GM18505 (cell line): ENCODE measurements at regions not wholly inside any gene's neighbourhood (a gene's known extent, or its start where the extent isn't known, plus 50 kb on each side); places are given as distances from the start of the nearest gene placed in this dataset.

Experiments
- ATAC-seq: cut with Tn5 transposase; IDR thresholded peaks from one replicate; pipeline ENCODE4 v1.9.1; 2021; ENCODE audit not compliant: unreplicated experiment
- POLR2A ChIP-seq: IDR thresholded peaks from 4 replicates; pipeline ENCODE4 v1.6.1; 2011; ENCODE audit warnings: borderline replicate concordance; ENCODE audit not compliant: insufficient read depth, insufficient read length; ENCODE audit errors: extremely low read depth

DNA sequence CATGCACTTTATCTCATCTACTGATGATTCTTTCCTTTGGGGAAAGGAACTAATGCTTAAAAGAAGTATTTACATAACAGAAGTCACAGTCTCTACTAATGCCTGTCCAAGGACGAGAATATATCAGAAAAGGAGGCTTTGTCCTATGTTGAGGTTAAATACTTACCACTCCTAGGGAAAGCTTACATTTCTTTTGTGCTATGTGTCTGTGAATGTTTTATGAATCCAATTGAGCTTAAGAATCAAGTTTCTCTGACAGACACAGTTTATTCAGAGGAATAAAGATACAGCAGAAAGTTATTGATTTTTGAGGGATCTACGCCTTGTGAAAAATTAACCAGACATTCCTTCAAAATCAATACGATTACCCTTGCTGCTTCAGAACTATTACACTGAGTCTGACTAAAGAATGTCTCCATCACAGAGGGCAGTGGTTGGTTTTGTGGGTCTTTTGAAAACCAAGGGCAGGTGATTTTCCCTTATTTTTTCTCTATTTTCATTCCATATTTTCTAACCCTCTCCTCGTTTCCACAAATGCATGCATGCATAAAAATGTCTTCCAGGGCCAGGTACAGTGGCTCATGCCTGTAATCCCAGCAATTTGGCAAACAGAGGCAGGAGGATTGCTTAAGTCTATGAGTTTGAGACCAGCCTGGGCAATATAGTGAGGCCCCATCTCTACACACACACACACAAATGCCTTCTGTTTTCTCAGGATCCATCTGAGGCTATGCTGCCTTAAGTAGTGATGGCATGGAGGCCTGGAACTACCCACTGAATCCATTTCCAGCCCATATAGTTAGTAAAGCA is 1095.1 kb downstream of the GALC start:
- no peak for TF ChIP-seq POLR2A

DNA sequence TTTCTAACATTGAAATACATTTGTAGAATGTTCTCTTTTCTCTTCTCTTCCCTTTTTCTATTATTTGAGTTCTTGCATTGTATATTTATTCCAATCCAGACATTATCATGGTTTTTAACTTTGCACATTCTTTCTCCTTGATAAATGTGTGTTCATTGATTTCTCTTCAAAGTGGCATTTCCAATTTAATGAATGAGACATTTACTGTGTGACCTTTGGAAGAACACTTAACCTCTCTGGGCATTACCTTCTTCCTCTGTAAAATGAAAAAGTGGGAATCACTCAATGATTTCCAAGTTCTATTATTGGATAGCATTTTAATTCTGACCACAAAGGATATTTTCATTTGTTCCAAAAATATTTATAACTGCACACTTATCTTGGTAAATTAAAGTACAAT is 1095.8 kb downstream of the GALC start:
- no peak for TF ChIP-seq POLR2A
- no peak for ATAC-seq

More for the DNA sequence above, 1095.1 kb downstream of the GALC start:
- no peak for ATAC-seq

DNA sequence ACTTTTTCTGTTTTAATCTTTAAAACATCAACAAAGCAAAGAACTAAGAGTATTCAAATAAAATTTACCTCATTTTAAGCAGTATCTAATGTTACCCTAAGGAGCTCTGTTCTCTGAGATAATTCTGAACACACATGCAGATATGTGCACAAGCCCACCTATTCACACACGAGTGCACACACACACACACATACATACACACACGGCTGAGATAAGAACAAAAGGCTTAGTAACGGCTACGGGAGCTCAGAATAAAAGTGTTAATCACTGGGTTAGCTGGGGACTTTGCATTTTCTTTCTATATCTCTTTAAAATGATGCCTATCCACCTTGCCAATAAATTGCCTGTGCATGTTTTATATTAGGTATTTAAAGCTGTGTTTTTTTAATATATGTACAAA is 1096.3 kb downstream of the GALC start:
- TF ChIP-seq POLR2A, result no peak
- ATAC-seq, result no peak

DNA sequence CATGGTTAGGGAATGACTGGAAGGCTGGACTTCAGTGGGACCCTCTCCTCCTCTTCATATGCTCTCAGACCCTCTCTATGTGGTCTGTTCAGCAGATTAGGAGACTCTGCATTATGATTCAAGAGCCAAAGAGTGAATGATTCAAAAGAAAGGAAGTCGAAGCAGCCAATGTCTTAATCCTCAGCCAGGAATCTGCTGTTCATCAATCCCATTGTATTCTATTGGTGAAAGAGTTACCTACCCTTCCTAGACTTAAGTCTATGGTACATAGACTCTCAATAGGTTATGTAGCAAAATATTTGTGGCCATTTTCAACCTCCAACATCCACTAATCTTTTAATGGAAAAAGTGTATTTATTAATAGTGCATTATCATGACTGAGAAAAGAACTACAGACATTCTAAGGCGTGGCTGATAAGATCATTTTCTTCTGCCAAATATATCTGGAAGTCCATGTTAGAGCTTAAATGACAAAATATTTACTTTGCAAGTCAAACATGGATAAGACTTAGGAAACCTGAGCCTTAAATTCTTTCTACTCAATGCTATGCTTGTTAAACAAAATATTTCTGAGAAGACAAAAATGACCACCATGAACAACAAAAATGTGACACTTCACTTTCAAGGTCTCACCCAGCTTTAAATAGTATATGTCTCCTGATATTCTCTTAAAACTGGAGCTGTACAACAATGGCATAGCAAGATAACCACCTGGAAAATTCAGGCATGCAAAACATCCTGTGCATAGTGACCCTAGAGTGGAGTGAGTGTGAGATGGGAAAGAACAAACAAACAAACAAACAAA is 1100.6 kb downstream of the GALC start:
- TF ChIP-seq POLR2A, result no peak
- ATAC-seq, result no peak

DNA sequence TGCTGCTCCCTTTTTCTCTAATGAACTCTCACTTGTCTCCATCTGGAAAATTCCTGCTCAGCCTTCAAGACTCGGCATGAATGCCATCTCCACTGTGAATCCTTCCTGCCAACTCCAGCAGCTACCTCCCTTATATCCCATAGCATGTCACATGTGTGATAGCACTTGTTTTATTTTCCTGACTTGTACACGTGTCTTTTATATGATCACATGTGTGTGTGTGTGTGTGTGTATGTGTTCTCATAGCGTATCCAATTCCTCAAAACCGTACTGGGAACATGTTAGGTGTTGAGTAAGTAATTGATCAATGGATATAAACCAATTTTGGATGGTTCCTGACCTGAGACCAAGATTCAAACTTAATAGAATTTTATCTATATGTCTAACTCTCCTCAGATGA is 1107.7 kb downstream of the GALC start:
- TF ChIP-seq POLR2A, result no peak
- no peak for ATAC-seq

DNA sequence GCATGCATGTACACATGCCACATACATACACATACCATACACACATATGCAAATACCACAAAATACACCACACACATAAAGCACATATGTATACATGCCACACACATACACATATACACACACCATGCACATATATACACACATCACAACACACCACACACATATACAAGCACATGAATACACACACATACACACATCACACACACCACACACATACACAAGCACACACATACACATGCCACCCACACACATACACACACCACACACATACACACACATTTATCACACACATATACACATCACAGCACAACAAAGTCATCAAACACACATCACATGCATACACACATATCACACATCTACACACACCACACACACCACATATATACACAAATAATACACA is 1108.5 kb downstream of the GALC start:
- TF ChIP-seq POLR2A, result no peak
- ATAC-seq, result no peak

DNA sequence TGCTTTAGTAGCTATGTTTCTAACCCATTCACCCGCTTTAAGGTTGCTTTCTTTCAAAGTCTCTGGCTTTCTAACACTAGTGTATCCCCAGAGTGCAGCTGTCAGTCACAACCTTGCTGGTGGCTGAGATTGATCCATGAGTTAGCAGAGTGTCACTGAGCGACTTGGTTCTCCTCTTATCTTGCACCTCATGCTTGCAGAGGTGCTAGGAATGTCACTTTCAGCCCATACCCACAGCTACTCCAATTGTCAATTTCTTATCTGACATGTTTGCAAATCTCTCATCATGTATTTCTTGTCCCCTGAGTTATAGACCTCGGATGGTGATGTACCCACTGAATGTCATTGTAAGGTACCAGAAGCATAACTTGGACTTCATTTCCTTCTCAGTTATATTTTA is 1110.2 kb downstream of the GALC start:
- no peak for TF ChIP-seq POLR2A
- no peak for ATAC-seq

DNA sequence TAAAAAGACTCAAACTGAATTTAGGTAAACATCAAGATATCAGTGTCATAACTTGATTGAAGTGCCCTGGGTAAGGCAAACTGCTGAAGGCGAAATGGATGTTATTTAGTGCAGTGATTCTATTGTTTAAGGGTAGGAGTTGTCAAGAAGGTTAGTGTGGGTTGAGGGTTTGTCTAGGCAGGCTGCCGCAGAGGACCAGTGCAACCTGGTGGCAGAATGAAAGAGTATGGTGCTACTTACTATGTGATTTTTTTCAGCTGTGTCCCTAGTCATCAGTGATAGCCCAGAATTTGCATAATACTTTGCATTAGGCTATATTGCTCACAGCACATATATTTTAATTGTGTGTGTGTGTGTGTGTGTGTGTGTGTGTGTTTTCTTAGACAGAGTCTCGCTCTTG is 1127.0 kb downstream of the GALC start:
- no peak for TF ChIP-seq POLR2A
- ATAC-seq, result no peak

DNA sequence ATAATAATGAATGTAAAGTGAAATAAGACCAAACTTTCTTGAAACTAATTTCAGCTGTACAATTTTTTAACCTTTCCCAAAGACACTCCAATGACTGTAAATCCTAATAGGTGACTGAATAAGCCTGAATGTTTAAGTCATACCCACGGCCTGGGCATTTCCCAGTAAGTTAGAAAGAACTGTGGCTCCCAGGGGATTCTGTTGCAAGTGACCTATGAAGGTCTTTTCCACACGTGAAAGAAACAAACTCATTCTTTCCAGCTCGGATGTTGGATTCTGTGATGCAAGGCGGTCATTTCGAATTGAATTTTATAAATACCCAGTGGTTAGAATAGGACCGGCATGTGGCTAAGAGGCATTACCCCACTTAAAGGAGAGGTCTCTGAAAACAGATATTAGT is 1134.4 kb downstream of the GALC start:
- no peak for ATAC-seq
- TF ChIP-seq POLR2A, result no peak

DNA sequence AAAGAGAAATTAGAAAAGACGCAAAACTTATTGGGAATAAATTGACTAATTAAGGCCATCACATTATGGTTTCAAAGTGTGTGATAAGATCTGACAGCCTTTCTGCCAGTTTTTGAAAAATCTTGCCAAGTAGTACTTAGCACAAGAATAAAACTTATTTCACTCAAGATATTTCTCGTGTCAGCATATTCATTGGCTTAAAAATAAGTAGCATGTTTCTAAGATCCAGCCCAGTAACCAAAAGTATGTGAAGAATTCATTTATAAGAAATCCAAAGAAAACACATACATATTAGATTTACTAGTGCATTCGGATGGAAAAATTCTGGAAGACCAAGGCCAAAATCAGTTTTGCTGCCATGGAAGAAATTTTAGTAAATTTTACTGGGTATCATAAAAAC is 1135.0 kb downstream of the GALC start:
- no peak for TF ChIP-seq POLR2A
- no peak for ATAC-seq

DNA sequence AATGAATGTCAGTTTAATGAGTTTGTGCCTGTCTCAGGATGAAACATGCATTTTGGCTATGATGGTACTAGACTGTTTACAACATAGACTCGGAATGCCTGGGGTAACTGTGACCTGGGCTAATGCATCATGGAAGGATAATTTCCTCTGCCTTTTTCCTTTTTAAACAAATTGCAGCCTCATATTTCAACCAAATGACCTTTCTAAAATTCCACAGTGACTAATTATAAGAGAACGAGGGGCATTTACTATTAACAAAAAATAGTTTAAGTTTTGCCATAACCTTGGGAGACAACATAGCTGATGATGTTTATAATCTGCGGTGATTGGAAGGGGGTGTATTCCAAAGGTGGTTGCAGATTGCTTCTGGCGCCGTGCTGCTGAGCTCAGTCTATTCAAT is 1140.5 kb downstream of the GALC start:
- TF ChIP-seq POLR2A, result no peak
- ATAC-seq, result no peak

DNA sequence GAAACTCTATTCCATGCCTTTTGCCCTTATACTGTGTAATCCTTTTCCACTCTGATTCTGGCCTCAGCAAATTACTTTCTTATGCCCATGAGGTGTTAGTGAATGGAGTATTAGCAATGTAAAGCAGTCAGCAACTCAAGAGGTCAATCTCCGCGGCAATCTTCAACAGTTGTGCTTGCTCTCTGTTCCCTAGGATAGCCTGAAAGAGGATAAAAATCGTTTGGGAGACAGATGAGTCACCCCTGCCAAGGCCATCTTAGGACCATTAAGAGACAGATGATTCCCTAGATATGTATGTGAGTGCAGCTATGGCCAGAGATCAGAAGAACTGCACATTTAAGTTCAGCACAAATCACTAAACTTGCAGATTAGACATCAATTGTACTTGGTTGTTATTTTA is 1145.8 kb downstream of the GALC start:
- ATAC-seq, result no peak
- no peak for TF ChIP-seq POLR2A

DNA sequence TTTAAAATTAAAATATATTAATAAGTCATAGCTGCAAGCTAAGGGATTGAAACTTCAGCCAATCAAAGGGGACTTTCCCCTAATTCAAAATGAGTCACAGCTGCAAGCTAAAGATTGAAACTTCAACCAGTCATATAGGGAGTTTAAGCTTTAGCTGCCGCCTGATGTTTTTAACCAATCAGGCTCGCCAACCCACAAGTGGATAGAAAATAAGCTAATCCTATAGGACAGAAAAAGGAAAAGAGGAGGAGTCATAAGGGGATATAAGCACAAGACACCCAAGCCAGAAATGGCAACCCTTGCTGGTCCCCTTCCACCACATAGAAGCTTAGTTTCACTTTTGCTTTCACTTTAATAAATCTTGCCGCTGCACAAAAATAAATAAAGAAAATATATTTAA is 1154.6 kb downstream of the GALC start:
- no peak for ATAC-seq
- no peak for TF ChIP-seq POLR2A

DNA sequence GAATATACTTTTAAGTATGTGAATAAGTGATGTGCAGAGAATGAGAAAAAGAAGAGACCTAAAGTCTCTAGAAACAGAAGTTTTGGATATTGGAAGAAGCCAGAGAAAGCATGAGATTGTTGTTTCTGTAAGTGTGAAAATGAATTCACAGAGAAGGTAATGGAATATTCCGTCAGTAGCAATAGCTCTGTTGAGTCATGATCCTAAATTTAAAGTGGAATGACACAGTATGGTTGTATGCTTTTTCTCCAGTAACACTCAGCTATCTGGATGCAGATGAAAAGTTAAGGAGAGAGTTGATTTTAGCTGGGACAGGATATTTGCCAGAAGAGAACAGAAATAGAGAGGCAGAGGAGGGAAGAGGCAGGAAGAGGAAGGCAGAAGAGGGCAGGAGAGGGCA is 1166.3 kb downstream of the GALC start:
- no peak for TF ChIP-seq POLR2A
- ATAC-seq, result no peak
